WTC11 (cell line): ENCODE measurements at regions not wholly inside any gene's neighbourhood (a gene's known extent, or its start where the extent isn't known, plus 50 kb on each side); places are given as distances from the start of the nearest gene placed in this dataset.
A peak's percentile ranks its signal among the peaks of the same experiment; 100 is the strongest.

Experiments
- ATAC-seq: fragments of 200-7000 bp; cut with Tn5 transposase; 2 replicates; pipeline ENCODE4 v1.10.0; 2021; ENCODE audit warnings: mild to moderate bottlenecking, moderate library complexity
- CTCF ChIA-PET: fragments of 300-600 bp; sonication (Branson Sonifier 250); formaldehyde crosslinking; loops from one replicate; lab custom pipeline; 2021; ENCODE audit warnings: antibody characterized with exemption; lab: Charles Lee
- POLR2A ChIA-PET: fragments of 350-600 bp; sonication (Branson Sonifier 250); formaldehyde crosslinking; loops from one replicate; lab custom pipeline; 2021; ENCODE audit warnings: antibody characterized with exemption; lab: Charles Lee
- DNase-seq: peaks from one replicate; pipeline ENCODE4 v3.0.0; 2021; ENCODE audit warnings: low spot score
- H3K27ac Mint-ChIP-seq: 2 replicates; pipeline ENCODE4 v1.8.0; 2021; ENCODE audit warnings: mixed read lengths
- H3K27me3 Mint-ChIP-seq: 2 replicates; pipeline ENCODE4 v1.8.0; 2021; ENCODE audit warnings: low read depth, mild to moderate bottlenecking, moderate library complexity, mixed read lengths
- H3K36me3 Mint-ChIP-seq: 2 replicates; pipeline ENCODE4 v1.8.0; 2021; ENCODE audit warnings: mixed read lengths
- H3K4me1 Mint-ChIP-seq: 2 replicates; pipeline ENCODE4 v1.8.0; 2022; ENCODE audit warnings: mixed read lengths
- H3K4me3 Mint-ChIP-seq: 2 replicates; pipeline ENCODE4 v1.8.0; 2021; ENCODE audit warnings: mild to moderate bottlenecking, moderate library complexity, mixed read lengths
- H3K9me3 Mint-ChIP-seq: 2 replicates; pipeline ENCODE4 v1.8.0; 2021; ENCODE audit warnings: mixed read lengths
- CDX4 ChIP-seq: fragments of 250-450 bp; sonication (Bioruptor Pico); IDR thresholded peaks from 2 replicates; pipeline ENCODE4 v1.9.0; 2021; ENCODE audit warnings: moderate library complexity, mild to moderate bottlenecking, inconsistent platforms, borderline replicate concordance
- ELF4 ChIP-seq: sonication (generic); formaldehyde crosslinking; IDR thresholded peaks from 2 replicates; pipeline ENCODE4 v1.8.1; 2022; ENCODE audit warnings: low read depth, mild to moderate bottlenecking, moderate library complexity, missing genetic modification reagents
- EMX1 ChIP-seq: fragments of 250-450 bp; sonication (Bioruptor Pico); IDR thresholded peaks from 2 replicates; pipeline ENCODE4 v1.8.0; 2021; ENCODE audit warnings: mild to moderate bottlenecking
- ETV6 ChIP-seq: sonication (generic); formaldehyde crosslinking; IDR thresholded peaks from 2 replicates; pipeline ENCODE4 v1.8.1; 2022; ENCODE audit warnings: mild to moderate bottlenecking, missing genetic modification reagents
- JAZF1 ChIP-seq: fragments of 250-450 bp; sonication (Bioruptor Pico); IDR thresholded peaks from 2 replicates; pipeline ENCODE4 v1.9.0; 2021; ENCODE audit warnings: moderate library complexity, mild to moderate bottlenecking, inconsistent platforms
- MYBL2 ChIP-seq: sonication (generic); formaldehyde crosslinking; IDR thresholded peaks from 2 replicates; pipeline ENCODE4 v1.8.1; 2023; ENCODE audit warnings: mild to moderate bottlenecking, moderate library complexity, missing genetic modification reagents
- NFYB ChIP-seq: sonication (generic); formaldehyde crosslinking; conservative IDR thresholded peaks from 2 replicates; pipeline ENCODE4 v1.8.0; 2022; ENCODE audit warnings: low read depth, missing genetic modification reagents
- SP1 ChIP-seq: sonication (generic); formaldehyde crosslinking; conservative IDR thresholded peaks from 2 replicates; pipeline ENCODE4 v1.8.1; 2022; ENCODE audit warnings: missing genetic modification reagents
- TCF7 ChIP-seq: sonication (generic); formaldehyde crosslinking; IDR thresholded peaks from 2 replicates; pipeline ENCODE4 v1.8.0; 2022; ENCODE audit warnings: mild to moderate bottlenecking, low read depth, missing genetic modification reagents, moderate library complexity
- ZBTB21 ChIP-seq: sonication (generic); formaldehyde crosslinking; IDR thresholded peaks from 2 replicates; pipeline ENCODE4 v1.8.1; 2023; ENCODE audit warnings: mild to moderate bottlenecking, missing genetic modification reagents, borderline replicate concordance
- ZNF121 ChIP-seq: sonication (generic); formaldehyde crosslinking; IDR thresholded peaks from 2 replicates; pipeline ENCODE4 v1.8.0; 2023; ENCODE audit warnings: missing genetic modification reagents
- ZNF138 ChIP-seq: sonication (generic); formaldehyde crosslinking; conservative IDR thresholded peaks from 2 replicates; pipeline ENCODE4 v1.8.1; 2022; ENCODE audit warnings: mild to moderate bottlenecking, moderate library complexity, missing genetic modification reagents
- ZNF263 ChIP-seq: sonication (generic); formaldehyde crosslinking; IDR thresholded peaks from 2 replicates; pipeline ENCODE4 v1.8.1; 2022; ENCODE audit warnings: low read depth, mild to moderate bottlenecking, moderate library complexity, missing genetic modification reagents
- ZNF317 ChIP-seq: sonication (generic); formaldehyde crosslinking; IDR thresholded peaks from 2 replicates; pipeline ENCODE4 v1.8.1; 2023; ENCODE audit warnings: low read depth, mild to moderate bottlenecking, moderate library complexity, missing genetic modification reagents, borderline replicate concordance
- ZNF671 ChIP-seq: fragments of 250-450 bp; sonication (Bioruptor Pico); IDR thresholded peaks from 2 replicates; pipeline ENCODE4 v1.8.0; 2021; ENCODE audit warnings: mild to moderate bottlenecking
- TF ChIP-seq, protein P1 (sequence below): sonication (generic); formaldehyde crosslinking; IDR thresholded peaks from 2 replicates; pipeline ENCODE4 v1.8.0; 2023; ENCODE audit warnings: missing genetic modification reagents, mild to moderate bottlenecking, borderline replicate concordance
- TF ChIP-seq, protein P2 (sequence below): sonication (generic); formaldehyde crosslinking; IDR thresholded peaks from 2 replicates; pipeline ENCODE4 v1.8.1; 2023; ENCODE audit warnings: mild to moderate bottlenecking, missing genetic modification reagents, borderline replicate concordance
- TF ChIP-seq, protein P3 (sequence below): sonication (generic); formaldehyde crosslinking; IDR thresholded peaks from 2 replicates; pipeline ENCODE4 v1.8.1; 2022; ENCODE audit warnings: low read depth, mild to moderate bottlenecking, moderate library complexity, missing genetic modification reagents, borderline replicate concordance

DNA sequence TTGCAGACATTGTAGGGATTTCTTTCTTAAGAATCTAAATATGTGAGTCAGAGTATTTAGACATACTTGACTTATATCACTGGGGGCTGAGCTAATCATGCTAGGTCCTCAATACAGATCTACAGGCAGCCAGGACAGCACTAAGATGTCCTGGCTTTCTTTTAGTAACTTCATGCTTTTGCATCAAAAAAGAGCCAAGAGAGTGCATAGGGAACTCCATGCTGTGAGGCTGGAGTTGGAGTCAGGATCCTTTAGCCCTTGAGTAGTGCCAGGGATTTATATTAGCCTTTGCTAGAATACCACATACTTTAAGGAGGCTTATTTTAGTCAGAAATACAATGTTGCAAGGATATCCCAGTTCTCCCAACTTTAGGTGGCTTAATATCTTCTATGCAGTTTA is 289.7 kb downstream of the CCDC85A start:
- no peak overlapping the region for H3K4me3 Mint-ChIP-seq
- peaks cover 32% of the 10 kb centered on the region for H3K4me1 Mint-ChIP-seq
- H3K27ac Mint-ChIP-seq, result no peak overlapping the region
- TF ChIP-seq MYBL2, result no peak
- 0 out of 2 replicates have a peak, but pooled peaks have one; percentile 26 for TF ChIP-seq ZNF121 (CRISPR knock-in tag)
- ATAC-seq (peak; percentile 98), DNase-seq (no peak)
- POLR2A ChIA-PET, result no interaction called here
- CTCF ChIA-PET, result interaction anchor here (1.1 kb wide), 1 partner anchor 276 kb away, joined by 3 read pairs; no protein-coding TSS in a partner anchor
- H3K9me3 Mint-ChIP-seq, result no peaks in the 10 kb centered on the region
- H3K36me3 Mint-ChIP-seq, result no peaks in the 10 kb centered on the region
- no peaks in the 10 kb centered on the region for H3K27me3 Mint-ChIP-seq

- POLR2A ChIA-PET, result no interaction called here
- no peak for ATAC-seq
- CTCF ChIA-PET, result interaction anchor here (0.9 kb wide), 1 partner anchor 291 kb away, joined by 4 read pairs; the partner anchor contains the start of gene CCDC85A
Observed at GRCh38 chr2:56474412-56475158, 290.8 kb downstream of the CCDC85A start.

DNA sequence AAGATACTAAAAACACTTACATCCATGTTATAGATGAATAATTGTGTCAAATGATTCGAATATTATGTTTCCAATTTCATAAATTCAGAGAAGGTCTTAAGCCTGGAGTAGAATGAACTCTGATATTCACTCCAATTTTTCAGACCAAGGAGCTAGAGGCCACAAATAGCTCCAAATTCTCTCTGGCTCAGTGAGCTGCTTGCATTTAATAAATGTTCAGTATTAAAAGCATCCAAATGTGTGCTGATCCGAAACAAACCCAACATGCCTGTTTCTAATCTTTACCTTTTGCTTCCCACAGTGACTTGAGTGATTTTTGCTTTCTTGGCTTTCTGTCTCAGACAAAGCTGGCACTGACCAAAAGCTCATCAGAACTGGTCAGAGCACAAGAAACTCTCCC is 291.4 kb downstream of the CCDC85A start:
- ATAC-seq (no peak), DNase-seq (no peak)
- Mint-ChIP-seq H3K27ac (no peak overlapping the region), H3K4me1 (peaks cover 32% of the 10 kb centered on the region), H3K9me3 (no peaks in the 10 kb centered on the region), H3K4me3 (no peak overlapping the region), H3K36me3 (no peaks in the 10 kb centered on the region), H3K27me3 (no peaks in the 10 kb centered on the region)
- ChIA-PET CTCF (interaction anchor here (0.9 kb wide), 1 partner anchor 292 kb away, joined by 4 read pairs; the partner anchor contains the start of gene CCDC85A), POLR2A (interaction anchor here (0.6 kb wide), 1 partner anchor 21 kb away, joined by 6 read pairs; no protein-coding TSS in a partner anchor)
- no peak for TF ChIP-seq ZNF263 (CRISPR knock-in tag)
- no peak for TF ChIP-seq MYBL2
- TF ChIP-seq, protein P1, sequence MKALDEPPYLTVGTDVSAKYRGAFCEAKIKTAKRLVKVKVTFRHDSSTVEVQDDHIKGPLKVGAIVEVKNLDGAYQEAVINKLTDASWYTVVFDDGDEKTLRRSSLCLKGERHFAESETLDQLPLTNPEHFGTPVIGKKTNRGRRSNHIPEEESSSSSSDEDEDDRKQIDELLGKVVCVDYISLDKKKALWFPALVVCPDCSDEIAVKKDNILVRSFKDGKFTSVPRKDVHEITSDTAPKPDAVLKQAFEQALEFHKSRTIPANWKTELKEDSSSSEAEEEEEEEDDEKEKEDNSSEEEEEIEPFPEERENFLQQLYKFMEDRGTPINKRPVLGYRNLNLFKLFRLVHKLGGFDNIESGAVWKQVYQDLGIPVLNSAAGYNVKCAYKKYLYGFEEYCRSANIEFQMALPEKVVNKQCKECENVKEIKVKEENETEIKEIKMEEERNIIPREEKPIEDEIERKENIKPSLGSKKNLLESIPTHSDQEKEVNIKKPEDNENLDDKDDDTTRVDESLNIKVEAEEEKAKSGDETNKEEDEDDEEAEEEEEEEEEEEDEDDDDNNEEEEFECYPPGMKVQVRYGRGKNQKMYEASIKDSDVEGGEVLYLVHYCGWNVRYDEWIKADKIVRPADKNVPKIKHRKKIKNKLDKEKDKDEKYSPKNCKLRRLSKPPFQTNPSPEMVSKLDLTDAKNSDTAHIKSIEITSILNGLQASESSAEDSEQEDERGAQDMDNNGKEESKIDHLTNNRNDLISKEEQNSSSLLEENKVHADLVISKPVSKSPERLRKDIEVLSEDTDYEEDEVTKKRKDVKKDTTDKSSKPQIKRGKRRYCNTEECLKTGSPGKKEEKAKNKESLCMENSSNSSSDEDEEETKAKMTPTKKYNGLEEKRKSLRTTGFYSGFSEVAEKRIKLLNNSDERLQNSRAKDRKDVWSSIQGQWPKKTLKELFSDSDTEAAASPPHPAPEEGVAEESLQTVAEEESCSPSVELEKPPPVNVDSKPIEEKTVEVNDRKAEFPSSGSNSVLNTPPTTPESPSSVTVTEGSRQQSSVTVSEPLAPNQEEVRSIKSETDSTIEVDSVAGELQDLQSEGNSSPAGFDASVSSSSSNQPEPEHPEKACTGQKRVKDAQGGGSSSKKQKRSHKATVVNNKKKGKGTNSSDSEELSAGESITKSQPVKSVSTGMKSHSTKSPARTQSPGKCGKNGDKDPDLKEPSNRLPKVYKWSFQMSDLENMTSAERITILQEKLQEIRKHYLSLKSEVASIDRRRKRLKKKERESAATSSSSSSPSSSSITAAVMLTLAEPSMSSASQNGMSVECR (CRISPR knock-in tag), result no peak
- no peak for TF ChIP-seq EMX1 (CRISPR knock-in tag)
- TF ChIP-seq ETV6 (CRISPR knock-in tag), result no peak
- no peak for TF ChIP-seq CDX4
- TF ChIP-seq ZNF138 (CRISPR knock-in tag), result no peak
- no peak for TF ChIP-seq TCF7

More at GRCh38 chr2:56474412-56475158, 290.8 kb downstream of the CCDC85A start:
- H3K36me3 Mint-ChIP-seq, result no peaks in the 10 kb centered on the region
- no peak overlapping the region for H3K4me3 Mint-ChIP-seq
- H3K4me1 Mint-ChIP-seq, result peaks cover 32% of the 10 kb centered on the region
- no peak overlapping the region for H3K27ac Mint-ChIP-seq
- H3K9me3 Mint-ChIP-seq, result no peaks in the 10 kb centered on the region
- TF ChIP-seq MYBL2, result no peak
- TF ChIP-seq ZBTB21 (CRISPR knock-in tag), result no peak
- no peak for TF ChIP-seq ZNF671 (CRISPR knock-in tag)
- TF ChIP-seq ELF4, result no peak
- no peak for TF ChIP-seq NFYB (CRISPR knock-in tag)
- TF ChIP-seq, protein P2, sequence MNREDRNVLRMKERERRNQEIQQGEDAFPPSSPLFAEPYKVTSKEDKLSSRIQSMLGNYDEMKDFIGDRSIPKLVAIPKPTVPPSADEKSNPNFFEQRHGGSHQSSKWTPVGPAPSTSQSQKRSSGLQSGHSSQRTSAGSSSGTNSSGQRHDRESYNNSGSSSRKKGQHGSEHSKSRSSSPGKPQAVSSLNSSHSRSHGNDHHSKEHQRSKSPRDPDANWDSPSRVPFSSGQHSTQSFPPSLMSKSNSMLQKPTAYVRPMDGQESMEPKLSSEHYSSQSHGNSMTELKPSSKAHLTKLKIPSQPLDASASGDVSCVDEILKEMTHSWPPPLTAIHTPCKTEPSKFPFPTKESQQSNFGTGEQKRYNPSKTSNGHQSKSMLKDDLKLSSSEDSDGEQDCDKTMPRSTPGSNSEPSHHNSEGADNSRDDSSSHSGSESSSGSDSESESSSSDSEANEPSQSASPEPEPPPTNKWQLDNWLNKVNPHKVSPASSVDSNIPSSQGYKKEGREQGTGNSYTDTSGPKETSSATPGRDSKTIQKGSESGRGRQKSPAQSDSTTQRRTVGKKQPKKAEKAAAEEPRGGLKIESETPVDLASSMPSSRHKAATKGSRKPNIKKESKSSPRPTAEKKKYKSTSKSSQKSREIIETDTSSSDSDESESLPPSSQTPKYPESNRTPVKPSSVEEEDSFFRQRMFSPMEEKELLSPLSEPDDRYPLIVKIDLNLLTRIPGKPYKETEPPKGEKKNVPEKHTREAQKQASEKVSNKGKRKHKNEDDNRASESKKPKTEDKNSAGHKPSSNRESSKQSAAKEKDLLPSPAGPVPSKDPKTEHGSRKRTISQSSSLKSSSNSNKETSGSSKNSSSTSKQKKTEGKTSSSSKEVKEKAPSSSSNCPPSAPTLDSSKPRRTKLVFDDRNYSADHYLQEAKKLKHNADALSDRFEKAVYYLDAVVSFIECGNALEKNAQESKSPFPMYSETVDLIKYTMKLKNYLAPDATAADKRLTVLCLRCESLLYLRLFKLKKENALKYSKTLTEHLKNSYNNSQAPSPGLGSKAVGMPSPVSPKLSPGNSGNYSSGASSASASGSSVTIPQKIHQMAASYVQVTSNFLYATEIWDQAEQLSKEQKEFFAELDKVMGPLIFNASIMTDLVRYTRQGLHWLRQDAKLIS (CRISPR knock-in tag), result no peak
- TF ChIP-seq ZNF138 (CRISPR knock-in tag), result no peak
- no peak for TF ChIP-seq JAZF1 (CRISPR knock-in tag)
- TF ChIP-seq TCF7, result no peak
- TF ChIP-seq SP1 (CRISPR knock-in tag), result no peak
- TF ChIP-seq ZNF317 (CRISPR knock-in tag), result no peak
- TF ChIP-seq, protein P3, sequence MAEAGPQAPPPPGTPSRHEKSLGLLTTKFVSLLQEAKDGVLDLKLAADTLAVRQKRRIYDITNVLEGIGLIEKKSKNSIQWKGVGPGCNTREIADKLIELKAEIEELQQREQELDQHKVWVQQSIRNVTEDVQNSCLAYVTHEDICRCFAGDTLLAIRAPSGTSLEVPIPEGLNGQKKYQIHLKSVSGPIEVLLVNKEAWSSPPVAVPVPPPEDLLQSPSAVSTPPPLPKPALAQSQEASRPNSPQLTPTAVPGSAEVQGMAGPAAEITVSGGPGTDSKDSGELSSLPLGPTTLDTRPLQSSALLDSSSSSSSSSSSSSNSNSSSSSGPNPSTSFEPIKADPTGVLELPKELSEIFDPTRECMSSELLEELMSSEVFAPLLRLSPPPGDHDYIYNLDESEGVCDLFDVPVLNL (CRISPR knock-in tag), result no peak
- H3K27me3 Mint-ChIP-seq, result no peaks in the 10 kb centered on the region
- DNase-seq, result no peak
